Renal pelvis (tissue), 1 donor: ENCODE measurements at regions not wholly inside any gene's neighbourhood (a gene's known extent, or its start where the extent isn't known, plus 50 kb on each side); places are given as distances from the start of the nearest gene placed in this dataset.

Experiments used
- DNase-seq: peaks from one replicate; pipeline ENCODE4 v3.0.0-alpha.2; 2013

DNA sequence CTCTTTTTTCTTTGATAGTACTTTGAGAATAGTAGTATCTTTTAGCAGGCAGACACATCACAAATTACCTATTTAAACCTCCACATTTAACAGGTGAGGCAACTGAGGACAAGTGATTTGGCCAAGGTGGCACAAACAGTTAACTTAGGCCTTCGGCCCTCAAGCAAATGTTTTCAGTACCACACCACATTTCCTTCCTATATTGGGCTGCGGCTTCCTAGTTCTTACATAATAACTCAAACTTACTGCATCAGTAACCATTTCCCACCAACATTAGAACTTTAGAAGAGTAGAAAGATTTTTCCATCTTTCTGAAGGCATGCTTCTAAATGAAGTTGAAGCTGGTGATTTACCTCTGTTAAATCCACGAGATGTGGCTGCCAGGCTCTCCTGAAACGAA lies 63.2 kb upstream of the SLC4A4 start:
- DNase-seq = no peak

GRCh38 chr4:71277353-71277752 lies 61.5 kb upstream of the SLC4A4 start:
- DNase-seq = no peak

DNA sequence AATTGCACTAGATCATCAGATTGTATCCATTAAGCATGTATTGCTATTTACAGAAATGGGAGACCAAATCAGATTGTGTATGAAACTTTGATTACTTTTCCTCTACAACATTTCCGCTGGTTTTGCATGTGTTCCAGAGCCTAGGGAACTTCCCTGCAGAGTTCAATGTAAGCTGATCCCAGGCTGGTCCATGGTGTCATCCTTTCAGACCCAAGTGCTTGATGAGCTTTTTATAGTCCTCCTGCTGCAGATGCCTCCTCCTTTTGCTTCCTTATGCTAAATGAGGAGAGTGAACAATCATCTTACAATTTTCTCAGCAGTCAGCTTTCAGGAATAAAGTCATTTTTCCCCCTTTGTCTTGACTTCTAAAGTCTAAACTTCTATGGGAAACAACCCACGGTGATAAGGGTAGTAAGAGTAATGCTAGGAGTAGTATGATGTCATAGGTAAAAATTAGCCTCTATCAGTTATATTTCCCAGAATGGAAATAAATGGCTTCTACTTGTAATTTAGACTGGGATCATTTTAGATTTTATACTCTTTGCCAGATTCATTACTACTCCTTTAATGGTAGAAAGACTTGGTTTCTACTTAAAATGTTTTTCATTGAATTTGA lies 55.1 kb upstream of the SLC4A4 start:
- no peak for DNase-seq

DNA sequence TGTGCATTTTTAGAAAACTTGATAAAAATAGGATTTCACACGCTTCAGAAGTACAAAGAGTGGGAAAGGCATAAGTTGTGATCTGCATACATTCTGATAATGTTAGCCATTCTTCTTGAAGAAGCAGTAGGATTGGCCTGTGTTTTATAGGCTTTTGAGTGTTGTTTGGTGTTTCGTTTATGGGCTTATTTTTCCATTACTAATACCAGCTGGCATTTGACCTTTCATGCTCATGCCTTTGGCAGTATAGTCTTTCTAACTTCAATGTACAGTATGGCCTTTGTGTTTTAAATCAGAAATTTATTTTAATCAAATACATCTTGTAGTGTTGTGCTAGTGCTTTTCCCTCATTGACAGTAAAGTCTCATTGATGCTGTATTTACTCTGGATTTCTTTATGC lies 51.5 kb upstream of the SLC4A4 start:
- DNase-seq = no peak

DNA sequence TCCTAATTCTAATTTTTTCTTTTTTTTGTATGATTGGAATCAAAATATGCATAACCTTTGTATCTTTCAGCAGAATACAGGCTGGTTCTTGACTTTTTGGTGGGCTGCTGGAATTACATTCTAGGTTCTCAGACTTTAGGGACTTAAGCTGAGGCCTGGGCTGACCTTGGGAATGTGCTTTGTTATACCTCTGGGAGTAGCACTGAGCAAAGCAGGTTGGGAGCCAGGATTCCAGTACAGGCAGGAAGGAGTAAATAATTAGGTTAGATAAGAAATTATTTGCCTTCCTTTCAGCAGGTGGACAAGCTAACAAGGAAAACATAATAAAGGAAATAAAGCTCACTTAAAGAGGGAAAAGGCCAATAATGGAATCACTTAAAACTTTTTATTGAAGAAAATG lies 49.9 kb upstream of the SLC4A4 start:
- no peak for DNase-seq
